ENCODE measurements at regions not wholly inside any gene's neighbourhood (a gene's known extent, or its start where the extent isn't known, plus 50 kb on each side); places are given as distances from the start of the nearest gene placed in this dataset.

GRCh38 chr20:9928281-9928737, 89.4 kb upstream of the PAK5 start (continued):
- TF ChIP-seq ZNF695 (CRISPR knock-in tag; IDR thresholded peaks at IDR 0.05) = no peak
- no peak for TF ChIP-seq GTF2F1 (IDR thresholded peaks at IDR 0.05; ENCODE audit: low read depth, low read length)
- TF ChIP-seq SETDB1 (IDR thresholded peaks at IDR 0.05; ENCODE audit: low read length) = no peak
- TF ChIP-seq PCBP2 (IDR thresholded peaks at IDR 0.05; ENCODE audit: low read depth, low read length, poor library complexity, severe bottlenecking) = no peak
- TF ChIP-seq MCM7 (IDR thresholded peaks at IDR 0.05) = no peak
- TF ChIP-seq ZNF184 (CRISPR knock-in tag; IDR thresholded peaks at IDR 0.05) = no peak
- TF ChIP-seq, protein P1, sequence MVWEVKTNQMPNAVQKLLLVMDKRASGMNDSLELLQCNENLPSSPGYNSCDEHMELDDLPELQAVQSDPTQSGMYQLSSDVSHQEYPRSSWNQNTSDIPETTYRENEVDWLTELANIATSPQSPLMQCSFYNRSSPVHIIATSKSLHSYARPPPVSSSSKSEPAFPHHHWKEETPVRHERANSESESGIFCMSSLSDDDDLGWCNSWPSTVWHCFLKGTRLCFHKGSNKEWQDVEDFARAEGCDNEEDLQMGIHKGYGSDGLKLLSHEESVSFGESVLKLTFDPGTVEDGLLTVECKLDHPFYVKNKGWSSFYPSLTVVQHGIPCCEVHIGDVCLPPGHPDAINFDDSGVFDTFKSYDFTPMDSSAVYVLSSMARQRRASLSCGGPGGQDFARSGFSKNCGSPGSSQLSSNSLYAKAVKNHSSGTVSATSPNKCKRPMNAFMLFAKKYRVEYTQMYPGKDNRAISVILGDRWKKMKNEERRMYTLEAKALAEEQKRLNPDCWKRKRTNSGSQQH (CRISPR knock-in tag; IDR thresholded peaks at IDR 0.05) = no peak
- TF ChIP-seq PTRF (tag; IDR thresholded peaks at IDR 0.05) = no peak
- TF ChIP-seq TCFL5 (CRISPR knock-in tag; conservative IDR thresholded peaks at IDR 0.05) = no peak
- TF ChIP-seq, protein P2, sequence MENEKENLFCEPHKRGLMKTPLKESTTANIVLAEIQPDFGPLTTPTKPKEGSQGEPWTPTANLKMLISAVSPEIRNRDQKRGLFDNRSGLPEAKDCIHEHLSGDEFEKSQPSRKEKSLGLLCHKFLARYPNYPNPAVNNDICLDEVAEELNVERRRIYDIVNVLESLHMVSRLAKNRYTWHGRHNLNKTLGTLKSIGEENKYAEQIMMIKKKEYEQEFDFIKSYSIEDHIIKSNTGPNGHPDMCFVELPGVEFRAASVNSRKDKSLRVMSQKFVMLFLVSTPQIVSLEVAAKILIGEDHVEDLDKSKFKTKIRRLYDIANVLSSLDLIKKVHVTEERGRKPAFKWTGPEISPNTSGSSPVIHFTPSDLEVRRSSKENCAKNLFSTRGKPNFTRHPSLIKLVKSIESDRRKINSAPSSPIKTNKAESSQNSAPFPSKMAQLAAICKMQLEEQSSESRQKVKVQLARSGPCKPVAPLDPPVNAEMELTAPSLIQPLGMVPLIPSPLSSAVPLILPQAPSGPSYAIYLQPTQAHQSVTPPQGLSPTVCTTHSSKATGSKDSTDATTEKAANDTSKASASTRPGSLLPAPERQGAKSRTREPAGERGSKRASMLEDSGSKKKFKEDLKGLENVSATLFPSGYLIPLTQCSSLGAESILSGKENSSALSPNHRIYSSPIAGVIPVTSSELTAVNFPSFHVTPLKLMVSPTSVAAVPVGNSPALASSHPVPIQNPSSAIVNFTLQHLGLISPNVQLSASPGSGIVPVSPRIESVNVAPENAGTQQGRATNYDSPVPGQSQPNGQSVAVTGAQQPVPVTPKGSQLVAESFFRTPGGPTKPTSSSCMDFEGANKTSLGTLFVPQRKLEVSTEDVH (IDR thresholded peaks at IDR 0.05; ENCODE audit: low read depth, partially characterized antibody) = no peak
- TF ChIP-seq, protein P3, sequence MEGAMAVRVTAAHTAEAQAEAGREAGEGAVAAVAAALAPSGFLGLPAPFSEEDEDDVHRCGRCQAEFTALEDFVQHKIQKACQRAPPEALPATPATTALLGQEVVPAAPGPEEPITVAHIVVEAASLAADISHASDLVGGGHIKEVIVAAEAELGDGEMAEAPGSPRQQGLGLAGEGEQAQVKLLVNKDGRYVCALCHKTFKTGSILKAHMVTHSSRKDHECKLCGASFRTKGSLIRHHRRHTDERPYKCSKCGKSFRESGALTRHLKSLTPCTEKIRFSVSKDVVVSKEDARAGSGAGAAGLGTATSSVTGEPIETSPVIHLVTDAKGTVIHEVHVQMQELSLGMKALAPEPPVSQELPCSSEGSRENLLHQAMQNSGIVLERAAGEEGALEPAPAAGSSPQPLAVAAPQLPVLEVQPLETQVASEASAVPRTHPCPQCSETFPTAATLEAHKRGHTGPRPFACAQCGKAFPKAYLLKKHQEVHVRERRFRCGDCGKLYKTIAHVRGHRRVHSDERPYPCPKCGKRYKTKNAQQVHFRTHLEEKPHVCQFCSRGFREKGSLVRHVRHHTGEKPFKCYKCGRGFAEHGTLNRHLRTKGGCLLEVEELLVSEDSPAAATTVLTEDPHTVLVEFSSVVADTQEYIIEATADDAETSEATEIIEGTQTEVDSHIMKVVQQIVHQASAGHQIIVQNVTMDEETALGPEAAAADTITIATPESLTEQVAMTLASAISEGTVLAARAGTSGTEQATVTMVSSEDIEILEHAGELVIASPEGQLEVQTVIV (CRISPR knock-in tag; IDR thresholded peaks at IDR 0.05; ENCODE audit: borderline replicate concordance) = no peak
